GM21529 (cell line): ENCODE measurements at regions not wholly inside any gene's neighbourhood (a gene's known extent, or its start where the extent isn't known, plus 50 kb on each side); places are given as distances from the start of the nearest gene placed in this dataset.

Source experiments
- ATAC-seq: cut with Tn5 transposase; IDR thresholded peaks from one replicate; pipeline ENCODE4 v1.9.1; 2021; ENCODE audit not compliant: unreplicated experiment

GRCh38 chr1:238088560-238089290 is 198.0 kb upstream of the ZP4 start:
- ATAC-seq: no peak

DNA sequence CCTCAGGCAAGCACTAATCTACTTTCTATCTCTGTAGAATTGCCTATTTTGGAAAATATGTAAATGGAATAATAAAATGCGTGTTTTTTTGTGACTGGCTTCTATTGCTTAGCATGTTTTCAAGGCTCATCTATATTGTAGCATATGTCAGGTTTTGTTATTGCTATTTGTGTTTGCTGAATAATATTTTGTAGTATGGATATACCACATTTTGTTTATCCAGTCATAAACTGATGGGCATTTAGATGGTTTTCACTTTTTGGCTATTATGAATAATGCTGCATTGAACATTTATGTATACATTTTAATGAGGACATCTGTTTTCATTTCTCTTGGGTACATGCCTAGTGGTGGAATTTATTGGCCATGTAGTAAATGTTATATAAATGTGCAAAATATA is 183.3 kb upstream of the ZP4 start:
- no peak for ATAC-seq

DNA sequence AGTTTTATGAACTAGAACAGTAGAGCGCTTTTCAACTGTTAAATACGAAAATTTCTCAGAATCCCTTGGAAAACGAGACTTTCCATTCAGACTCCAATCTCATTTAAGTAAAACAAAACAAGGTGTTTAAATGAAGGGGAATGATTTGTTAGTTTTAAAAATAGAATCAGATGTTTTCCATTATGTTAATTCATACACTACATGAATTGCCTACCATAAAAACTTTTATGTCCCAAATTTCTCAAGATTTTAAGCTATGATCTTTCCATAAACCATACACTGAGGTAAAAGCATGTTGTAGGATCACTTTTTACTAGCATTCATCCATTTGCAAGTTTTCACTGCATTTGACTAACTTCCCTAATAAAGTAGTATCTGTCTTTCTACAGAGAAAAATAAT is 180.3 kb upstream of the ZP4 start:
- no peak for ATAC-seq

DNA sequence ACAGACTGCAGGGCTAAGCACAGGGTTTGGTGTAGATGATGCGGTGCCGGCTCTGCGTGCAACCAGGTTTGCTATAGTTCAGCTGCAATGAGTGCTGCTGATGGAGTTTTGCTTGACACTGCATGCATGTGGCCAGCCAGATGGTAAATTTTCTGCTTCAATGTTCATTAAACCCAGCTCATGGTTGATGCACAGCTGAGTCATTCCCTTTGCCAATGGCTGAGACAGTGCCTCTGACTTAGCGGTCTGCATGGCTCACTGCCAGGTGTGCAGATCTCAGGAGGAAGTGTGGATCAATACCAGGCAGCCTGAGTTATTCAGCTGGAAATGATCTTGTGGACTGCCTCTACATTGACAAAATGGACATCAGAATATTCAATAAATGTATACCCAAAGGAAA is 172.7 kb upstream of the ZP4 start:
- no peak for ATAC-seq

- peak; percentile 44 for ATAC-seq
These were observed 171.4 kb upstream of the ZP4 start for GRCh38 chr1:238061967-238062613.

DNA sequence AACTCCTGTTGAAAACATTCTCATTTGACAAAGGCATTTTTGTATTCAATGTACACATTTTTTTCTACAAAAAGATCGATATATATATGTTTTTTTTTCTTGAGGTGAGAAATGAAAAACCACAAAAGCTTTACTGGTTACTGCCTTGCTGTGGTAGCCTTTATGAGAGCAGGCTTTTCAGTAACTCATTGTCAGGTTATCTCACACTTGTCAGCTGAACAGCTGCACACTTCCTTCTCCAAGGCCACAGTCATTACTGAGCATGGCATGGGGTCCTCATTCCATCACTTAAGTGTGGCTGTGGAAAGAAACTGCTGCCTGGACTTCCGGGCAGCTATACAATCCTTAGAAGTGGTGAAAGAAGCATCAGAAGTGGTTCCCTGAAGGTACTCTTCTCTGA is 169.3 kb upstream of the ZP4 start:
- peak; percentile 44 for ATAC-seq

DNA sequence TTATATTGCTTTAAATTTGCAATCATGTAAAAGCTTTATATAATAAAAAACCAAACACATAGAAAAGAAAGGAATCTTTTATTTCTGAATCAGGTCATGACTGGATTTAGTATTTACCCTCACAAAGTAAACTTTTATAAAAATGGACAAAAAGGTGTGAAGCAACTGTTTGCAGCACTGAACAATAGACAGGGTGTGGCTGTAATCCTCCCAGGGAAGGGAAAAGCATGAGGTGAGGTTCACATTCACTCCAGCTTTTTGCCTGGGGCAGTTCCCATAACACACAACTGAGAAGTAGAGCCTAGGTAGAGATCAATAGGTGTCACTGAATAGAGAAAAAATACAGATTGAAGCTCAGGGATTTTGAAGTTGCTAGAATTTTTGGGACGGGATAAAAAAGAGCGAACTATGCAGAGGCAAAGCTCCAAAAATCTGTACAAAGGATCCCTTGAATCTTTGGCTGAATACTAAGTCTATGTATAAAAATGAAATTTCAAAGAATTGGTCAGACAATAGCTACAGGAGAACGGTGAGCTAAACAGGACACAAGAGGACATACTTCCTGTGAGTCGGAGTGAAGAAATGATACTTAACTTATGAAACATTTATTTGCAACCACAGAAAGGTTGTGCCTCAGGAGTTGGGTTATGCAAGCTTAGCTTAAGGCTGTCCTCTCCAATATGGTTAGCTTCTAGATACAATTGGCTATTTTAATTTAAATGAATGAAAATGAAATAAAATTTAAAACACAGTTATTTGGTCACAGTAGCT is 162.0 kb upstream of the ZP4 start:
- ATAC-seq: no peak

DNA sequence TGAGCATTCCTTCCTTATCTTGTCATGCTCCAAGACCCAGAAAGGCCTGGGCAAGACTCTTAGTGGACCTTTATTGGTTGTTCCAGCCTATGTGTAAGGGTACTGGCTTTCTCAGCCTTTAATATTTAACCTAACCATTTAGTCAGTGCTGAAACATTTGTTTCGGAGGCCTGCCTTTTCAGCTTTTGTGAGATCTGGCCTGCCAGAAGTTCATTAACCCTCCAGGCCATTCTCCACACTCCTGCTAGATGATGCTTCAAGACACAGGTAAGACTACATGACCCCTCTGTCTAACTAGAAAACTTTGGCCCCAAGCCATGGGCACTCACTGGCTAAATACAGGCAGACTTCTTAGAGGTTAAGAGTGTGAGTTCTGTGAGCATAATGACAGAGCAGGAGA is 138.4 kb upstream of the ZP4 start:
- ATAC-seq: no peak

GRCh38 chr1:238027366-238027765 is 136.6 kb upstream of the ZP4 start:
- ATAC-seq: no peak

DNA sequence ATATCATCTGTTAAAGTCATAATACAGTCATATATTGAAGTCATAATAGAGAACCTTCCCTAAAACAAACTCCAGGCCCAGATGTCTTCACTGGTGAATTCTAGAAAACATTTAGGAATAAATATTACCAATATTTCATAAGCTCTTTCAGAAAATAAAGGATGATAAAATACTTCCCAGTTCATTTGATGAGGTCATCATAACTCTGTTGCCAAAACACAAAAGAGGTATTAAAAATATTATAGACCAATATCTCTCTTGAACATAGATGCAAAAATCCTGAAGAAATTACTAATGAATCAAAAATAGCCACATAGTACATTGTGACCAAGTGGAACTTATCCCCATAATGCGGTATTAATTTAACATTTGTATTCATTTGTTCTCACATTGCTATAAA is 132.4 kb upstream of the ZP4 start:
- ATAC-seq: no peak

GRCh38 chr1:238018214-238018613 is 127.5 kb upstream of the ZP4 start:
- no peak for ATAC-seq

- ATAC-seq: no peak
These were observed 116.1 kb upstream of the ZP4 start for GRCh38 chr1:238006779-238007178.

DNA sequence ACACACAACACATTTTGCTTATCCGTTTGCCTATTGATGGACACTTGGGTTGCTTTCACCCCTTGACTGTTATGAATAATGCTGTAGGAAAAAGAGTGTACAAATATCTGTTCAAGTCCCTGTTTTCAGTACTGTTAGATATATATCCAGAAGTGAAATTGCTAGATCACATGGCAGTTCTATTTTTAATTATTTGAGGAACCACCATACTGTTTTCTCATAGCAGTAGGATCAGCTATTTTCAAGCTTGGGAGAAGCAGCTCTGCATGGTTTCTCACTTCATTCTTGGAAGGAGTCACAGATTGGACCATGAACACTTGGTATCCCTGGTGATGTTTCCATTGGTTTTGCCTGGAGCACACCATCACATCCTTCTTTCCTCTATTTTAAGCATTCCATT is 114.4 kb upstream of the ZP4 start:
- ATAC-seq: no peak

DNA sequence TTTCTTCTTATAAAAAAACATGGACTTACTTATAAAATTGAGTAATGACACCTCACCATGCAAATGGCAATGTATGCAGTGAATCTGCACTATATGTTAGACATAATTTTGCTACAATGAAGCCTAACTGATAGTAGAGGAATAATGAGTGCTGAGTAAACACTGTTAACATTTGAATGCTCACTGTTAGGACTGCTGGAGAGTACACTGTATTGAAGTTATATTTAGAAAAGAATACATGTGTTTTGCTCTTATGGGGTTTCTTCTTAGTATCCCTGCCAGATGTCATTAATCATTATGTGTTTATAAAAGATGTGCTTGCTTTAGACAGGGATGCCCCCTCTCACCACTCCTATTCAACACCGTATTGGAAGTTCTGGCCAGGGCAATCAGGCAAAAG is 111.1 kb upstream of the ZP4 start:
- ATAC-seq: no peak

DNA sequence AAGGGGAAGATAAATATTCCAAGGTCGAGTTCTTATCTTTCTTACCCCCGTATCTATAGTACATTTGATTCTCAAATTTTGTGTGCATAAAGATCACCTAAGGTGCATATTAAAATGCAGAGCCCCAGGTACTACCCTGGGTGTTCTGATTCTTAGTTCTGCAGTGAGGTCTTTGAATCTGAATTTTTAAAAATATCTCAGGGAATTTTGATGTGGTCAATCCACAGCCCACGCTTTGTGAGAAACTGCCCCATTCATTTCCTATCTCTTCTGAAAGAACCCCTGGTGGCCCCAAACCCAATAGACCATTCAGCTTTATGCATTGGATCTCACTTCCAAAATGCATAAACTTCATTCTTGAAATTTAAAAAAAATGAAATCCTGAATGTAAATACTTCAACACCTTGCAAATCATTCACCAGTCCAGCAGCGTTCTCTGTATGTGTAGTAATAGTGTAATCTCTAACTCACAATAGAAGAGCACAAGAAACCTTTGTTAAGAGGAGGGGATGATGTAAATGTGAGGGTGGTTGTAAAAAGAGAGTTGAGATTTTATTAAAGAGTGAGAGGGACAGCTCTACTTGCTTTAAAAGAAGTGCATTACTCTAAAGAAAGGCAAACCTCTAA is 108.8 kb upstream of the ZP4 start:
- ATAC-seq: no peak

DNA sequence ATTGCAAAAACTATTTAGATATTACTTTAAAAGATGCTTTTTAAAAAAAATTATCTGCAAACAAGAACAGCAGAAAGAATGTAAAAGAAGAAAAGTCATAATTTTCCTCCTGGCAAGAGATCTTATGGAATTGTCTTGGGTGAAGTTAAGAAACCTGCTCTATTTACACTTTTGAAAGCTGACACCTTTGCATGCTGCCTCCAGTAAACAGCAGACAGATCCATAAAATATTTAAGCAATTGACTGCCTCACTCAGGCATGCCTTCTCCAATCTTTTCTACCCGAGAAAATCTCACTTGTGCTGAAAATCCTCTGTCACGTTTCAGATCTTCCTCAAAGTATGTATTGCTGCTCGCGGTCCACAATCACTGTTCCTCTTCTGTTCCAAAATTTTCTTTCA is 107.9 kb upstream of the ZP4 start:
- no peak for ATAC-seq

- ATAC-seq: no peak
These were observed 92.8 kb upstream of the ZP4 start for GRCh38 chr1:237983496-237983895.

DNA sequence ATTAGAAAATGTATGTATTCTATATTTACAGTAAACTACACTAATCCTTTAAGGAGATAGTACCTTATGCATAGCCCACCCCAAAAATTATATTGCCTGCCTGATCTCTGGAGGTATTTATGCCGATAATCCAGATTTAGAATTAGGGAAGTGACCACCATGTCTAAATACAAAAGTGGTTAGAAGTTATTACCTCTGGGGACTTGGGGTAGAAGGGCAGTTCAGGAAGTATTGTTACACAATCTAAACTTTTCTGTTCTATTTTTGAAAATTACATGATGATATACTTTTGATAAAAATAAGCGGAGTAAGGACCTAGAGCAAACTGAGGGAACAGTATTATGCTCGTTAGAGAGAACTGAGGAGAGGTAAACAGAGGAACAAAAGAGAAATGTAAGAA is 90.5 kb upstream of the ZP4 start:
- ATAC-seq: no peak

DNA sequence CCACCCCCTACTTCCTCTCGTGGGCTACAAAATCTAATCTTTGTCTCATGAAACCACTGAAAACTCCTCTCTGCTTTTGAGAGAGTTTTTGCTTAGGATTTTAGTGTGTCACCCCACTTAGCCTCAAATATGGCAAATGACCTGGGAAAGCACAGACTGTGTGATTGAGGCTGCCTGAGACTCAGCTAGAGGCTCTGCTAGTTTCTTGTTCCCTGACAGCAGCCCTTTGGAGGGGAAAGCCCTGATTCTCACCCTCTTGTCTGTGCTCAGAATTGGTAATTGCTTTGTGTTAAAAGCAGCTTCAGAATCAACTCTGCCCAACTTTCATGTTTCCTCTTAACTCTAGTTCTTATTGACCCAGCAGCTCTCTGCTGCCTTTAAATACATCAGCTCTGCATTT is 85.6 kb upstream of the ZP4 start:
- ATAC-seq: no peak

DNA sequence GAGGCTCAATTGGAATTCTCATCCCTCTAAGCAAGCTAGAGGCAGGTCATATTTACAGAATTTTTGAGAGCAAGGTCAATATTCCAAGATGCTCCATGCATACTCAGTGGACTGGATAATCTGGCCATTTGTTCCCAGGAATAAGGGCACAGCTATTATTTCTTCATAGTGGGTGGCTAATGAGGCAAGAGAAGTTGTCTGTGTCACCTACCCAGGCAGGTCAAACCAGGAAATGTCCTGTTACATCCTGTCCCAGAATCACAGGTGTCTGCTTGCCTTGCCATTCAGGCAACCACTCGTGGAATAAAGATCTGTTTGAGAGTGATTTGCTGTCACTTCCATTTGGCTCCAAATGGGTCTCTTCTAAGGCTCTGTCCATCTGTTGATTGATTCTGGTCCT is 85.2 kb upstream of the ZP4 start:
- ATAC-seq: no peak

DNA sequence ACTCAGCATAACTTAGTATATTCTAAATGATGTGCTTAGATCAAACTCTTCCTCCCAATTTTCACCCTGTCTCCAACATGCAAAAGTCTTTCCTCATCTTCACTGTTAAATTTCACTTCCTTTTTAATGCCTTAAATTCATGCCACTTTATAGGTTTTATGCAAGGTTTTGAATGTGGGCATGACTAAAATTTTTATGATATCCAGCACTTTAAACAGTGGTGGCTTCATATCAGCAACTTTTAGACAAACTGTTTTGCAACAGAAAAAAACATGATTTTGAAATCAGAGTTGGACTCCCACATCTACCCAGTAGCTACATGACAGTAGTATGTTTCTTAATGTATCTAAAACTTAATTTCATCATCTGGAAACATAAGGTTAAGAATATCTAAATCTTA is 84.7 kb upstream of the ZP4 start:
- no peak for ATAC-seq

DNA sequence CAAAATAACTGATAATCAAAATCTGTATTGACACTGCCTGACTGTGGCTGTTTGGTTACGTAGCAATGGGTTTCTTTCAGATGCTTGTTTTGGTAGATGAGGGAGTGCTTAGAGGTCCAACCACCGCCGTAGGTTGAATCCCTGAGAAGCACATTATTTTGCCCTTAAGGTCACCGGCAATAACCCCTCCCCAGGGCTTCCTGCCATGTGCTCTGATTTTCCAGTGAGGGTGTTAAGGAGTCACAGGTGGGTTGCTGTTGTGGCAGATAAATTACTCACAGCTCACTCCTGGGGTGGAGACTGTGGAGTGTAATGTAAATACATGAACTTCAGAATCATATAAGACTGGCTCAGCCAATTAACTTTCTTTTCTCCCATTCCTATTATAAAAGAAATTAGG is 81.5 kb upstream of the ZP4 start:
- ATAC-seq: no peak
